Pancreas (tissue), 10 donors: ENCODE measurements at regions not wholly inside any gene's neighbourhood (a gene's known extent, or its start where the extent isn't known, plus 50 kb on each side); places are given as distances from the start of the nearest gene placed in this dataset.

Experiments
- ATAC-seq, 4 donors: fragments of 200-7000 bp; cut with Tn5 transposase; one replicate each; pipeline versions ENCODE4 v1.8.0 to v1.9.1; 2020; ENCODE audit warnings: mild to moderate bottlenecking in 4 of 4, moderate library complexity in 4 of 4
- DNase-seq, 6 donors: peaks; one replicate each; pipeline ENCODE4 v3.0.0-alpha.2; 2020
- FAIRE-seq: peaks from 2 replicates; lab custom pipeline; 2012; peaks lifted over from hg19 to GRCh38; lab: Jason Lieb, UNC
- H3K27ac ChIP-seq, 4 donors: fragments of 200-600 bp; sonication (generic); 1 replicate in 3 of 4; 2 replicates in 1 of 4; pipeline versions ENCODE4 v1.5.0 to v1.8.0; 2020
- H3K27me3 ChIP-seq, 4 donors: fragments of 200-600 bp; one replicate each; pipeline ENCODE4 v1.8.0; 2021
- H3K36me3 ChIP-seq, 3 donors: fragments of 200-600 bp; sonication (generic) in 1 of 3; one replicate each; pipeline versions ENCODE4 v1.5.0 to v1.8.0; 2020 to 2021
- H3K4me1 ChIP-seq, 3 donors: fragments of 200-600 bp; one replicate each; pipeline ENCODE4 v1.8.0; 2021
- H3K4me3 ChIP-seq, 4 donors: fragments of 200-600 bp; sonication (generic) in 2 of 4; one replicate each; pipeline versions ENCODE4 v1.5.0 to v1.8.0; 2020 to 2021
- H3K9me3 ChIP-seq, 4 donors: fragments of 200-600 bp; one replicate each; pipeline ENCODE4 v1.8.0; 2021
- CTCF ChIP-seq, 4 donors: fragments of 200-600 bp; sonication (generic) in 3 of 4; IDR thresholded peaks; one replicate each; pipeline versions ENCODE4 v1.5.0 to v1.8.0; 2021; ENCODE audit warnings: antibody characterized with exemption in 4 of 4
- WGBS, 2 donors: extraction: QIAGEN DNeasy Blood & Tissue Kit; methylation state at CpG; one replicate each; pipeline ENCODE4 v1.1.7; 2013; 5-methylcytosine and 5-hydroxymethylcytosine counted together
- intact Hi-C, 3 donors: fragments of 100-400 bp; cut with DNase I; formaldehyde crosslinking; loops; one replicate each; pipeline versions ENCODE4 v1.11.1 to v1.14.2; 2022
- donor health status: healthy with polysubstance abuse.
- donor health status: DM: no; HTN: no; CAD: no; lungs with moderate emphysema.
- donor health status: DM: no; HTN: no; CAD: no.
- donor health status: control.
- donor health status: control.
- donor health status: Bipolar disorder and iron deficiency.
- donor health status: DM: yes; HTN: yes; CAD: no.
- donor health status: DM: no; HTN: no; CAD: no.
- donor health status: DM: no; HTN: no; CAD: no.
- donor health status: DM: yes; HTN: yes; CAD: no.

- ATAC-seq (no peak), DNase-seq (no peak), FAIRE-seq (no peak)
- TF ChIP-seq CTCF (IDR thresholded peaks at IDR 0.05), result no peak
- no peaks in the 10 kb centered on the region for H3K9me3 ChIP-seq
- H3K27me3 ChIP-seq, result no peaks in the 10 kb centered on the region
- no peaks in the 10 kb centered on the region for H3K4me1 ChIP-seq
- 83 to 89% methylated on average over 3 of the region's 3 CpGs for WGBS, 2 donors
- intact Hi-C loops, result no loop called here
- no peaks in the 10 kb centered on the region for H3K36me3 ChIP-seq
- H3K4me3 ChIP-seq, result no peak overlapping the region
- no peak overlapping the region for H3K27ac ChIP-seq
Measured at GRCh38 chr7:17022920-17023319, 141.1 kb upstream of the AGR3 start.

- no peaks in the 10 kb centered on the region for H3K27me3 ChIP-seq
- WGBS, 2 donors, result 89 to 92% methylated on average over 3 of the region's 3 CpGs
- H3K9me3 ChIP-seq, result no peaks in the 10 kb centered on the region
- no peaks in the 10 kb centered on the region for H3K36me3 ChIP-seq
- DNase-seq, result no peak
- ATAC-seq, result no peak
- H3K27ac ChIP-seq, result no peak overlapping the region
- no peak for FAIRE-seq
- no peak for TF ChIP-seq CTCF (IDR thresholded peaks at IDR 0.05)
- intact Hi-C loops, result no loop called here
- H3K4me3 ChIP-seq, result no peak overlapping the region
- H3K4me1 ChIP-seq, result peaks cover 0 to 2% (median 0%) of the 10 kb centered on the region in 3 donors
Measured at GRCh38 chr7:17026269-17026668, 144.5 kb upstream of the AGR3 start.

GRCh38 chr7:17027143-17027788 lies 145.5 kb upstream of the AGR3 start:
- intact Hi-C loops, result no loop called here
- no peaks in the 10 kb centered on the region for H3K9me3 ChIP-seq
- no peaks in the 10 kb centered on the region for H3K27me3 ChIP-seq
- DNase-seq (no peak), FAIRE-seq (no peak), ATAC-seq (peak in 1 of 4 donors; percentile 49)
- H3K4me3 ChIP-seq, result no peak overlapping the region
- H3K36me3 ChIP-seq, result no peaks in the 10 kb centered on the region
- 36 to 41% methylated on average over 4 of the region's 4 CpGs for WGBS, 2 donors
- no peak for TF ChIP-seq CTCF (IDR thresholded peaks at IDR 0.05)
- peaks cover 0 to 2% (median 0%) of the 10 kb centered on the region in 3 donors for H3K4me1 ChIP-seq
- no peak overlapping the region for H3K27ac ChIP-seq

- H3K27me3 ChIP-seq, result no peaks in the 10 kb centered on the region
- no peak for DNase-seq
- no peak overlapping the region for H3K4me3 ChIP-seq
- H3K36me3 ChIP-seq, result no peaks in the 10 kb centered on the region
- H3K27ac ChIP-seq, result no peak overlapping the region
- no peak for ATAC-seq
- TF ChIP-seq CTCF (IDR thresholded peaks at IDR 0.05), result no peak
- no peaks in the 10 kb centered on the region for H3K9me3 ChIP-seq
- 83 to 97% methylated on average over 1 of the region's 1 CpG for WGBS, 2 donors
- FAIRE-seq, result no peak
- peaks cover 0 to 2% (median 0%) of the 10 kb centered on the region in 3 donors for H3K4me1 ChIP-seq
- intact Hi-C loops, result no loop called here
Measured at GRCh38 chr7:17027789-17028152, 146.0 kb upstream of the AGR3 start.

- Histone ChIP-seq H3K4me3 (no peak overlapping the region), H3K4me1 (peaks cover 0 to 2% (median 0%) of the 10 kb centered on the region in 3 donors), H3K27ac (no peak overlapping the region), H3K27me3 (no peaks in the 10 kb centered on the region), H3K36me3 (no peaks in the 10 kb centered on the region), H3K9me3 (no peaks in the 10 kb centered on the region)
- 79 to 86% methylated on average over 3 of the region's 3 CpGs for WGBS, 2 donors
- no peak for DNase-seq
- no peak for TF ChIP-seq CTCF (IDR thresholded peaks at IDR 0.05)
- intact Hi-C loops, result no loop called here
- peak in 2 of 4 donors; percentile 30 to 37 for ATAC-seq
- FAIRE-seq, result no peak
Measured at GRCh38 chr7:17029150-17029549, 147.4 kb upstream of the AGR3 start.
